Natural killer cell (primary cell): ENCODE measurements at regions not wholly inside any gene's neighbourhood (a gene's known extent, or its start where the extent isn't known, plus 50 kb on each side); places are given as distances from the start of the nearest gene placed in this dataset.

Source experiments
- ATAC-seq, 3 donors: fragments of 150-1000 bp in 2 of 3; fragments of 200-7000 bp in 1 of 3; cut with Tn5 transposase; 1 replicate in 1 of 3; 2 replicates in 2 of 3; pipeline ENCODE4 v1.10.0; 2021; ENCODE audit warnings: mild to moderate bottlenecking in 2 of 3, moderate library complexity in 2 of 3
- DNase-seq, 2 donors: peaks; one replicate each; pipeline versions ENCODE4 v3.0.0 to v3.0.0-alpha.2; 2013 to 2021; ENCODE audit warnings: mixed read lengths in 1 of 2
- H3K27ac ChIP-seq: one replicate; pipeline ENCODE4 v1.5.1; 2013; ENCODE audit warnings: mild to moderate bottlenecking, low read length
- H3K27me3 ChIP-seq: one replicate; pipeline ENCODE4 v1.6.1; 2013; ENCODE audit warnings: low read length; ENCODE audit not compliant: control insufficient read depth, insufficient read depth
- H3K36me3 ChIP-seq: one replicate; pipeline ENCODE4 v1.6.1; 2013; ENCODE audit warnings: low read length; ENCODE audit not compliant: control insufficient read depth, insufficient read depth
- H3K4me1 ChIP-seq: one replicate; pipeline ENCODE4 v1.6.1; 2013; ENCODE audit warnings: low read length; ENCODE audit not compliant: control insufficient read depth, insufficient read depth
- H3K4me3 ChIP-seq: one replicate; pipeline ENCODE4 v1.5.1; 2013; ENCODE audit warnings: low read length
- H3K9me3 ChIP-seq: one replicate; pipeline ENCODE4 v1.6.1; 2013; ENCODE audit warnings: low read length; ENCODE audit not compliant: control insufficient read depth, insufficient read depth
- H3K27ac Mint-ChIP-seq, 2 donors: one replicate each; pipeline ENCODE4 v1.8.0; 2022; ENCODE audit warnings: mild to moderate bottlenecking in 2 of 2, mixed read lengths in 2 of 2, moderate library complexity in 1 of 2
- H3K27me3 Mint-ChIP-seq, 2 donors: one replicate each; pipeline ENCODE4 v1.8.0; 2022; ENCODE audit warnings: low read depth in 2 of 2, mixed read lengths in 2 of 2
- H3K36me3 Mint-ChIP-seq: one replicate; pipeline ENCODE4 v1.8.0; 2022; ENCODE audit warnings: mixed read lengths
- H3K4me1 Mint-ChIP-seq, 2 donors: one replicate each; pipeline ENCODE4 v1.8.0; 2022; ENCODE audit warnings: mixed read lengths in 2 of 2
- H3K4me3 Mint-ChIP-seq: one replicate; pipeline ENCODE4 v1.8.0; 2022; ENCODE audit warnings: mild to moderate bottlenecking, moderate library complexity, mixed read lengths
- H3K9me3 Mint-ChIP-seq, 2 donors: one replicate each; pipeline ENCODE4 v1.8.0; 2022; ENCODE audit warnings: mixed read lengths in 2 of 2
- CTCF ChIP-seq: fragments of 200-600 bp; IDR thresholded peaks from one replicate; pipeline ENCODE4 v1.8.0; 2022; ENCODE audit warnings: antibody characterized with exemption
- WGBS: methylation state at CpG from one replicate; pipeline ENCODE4 v1.1.7; 2013; ENCODE audit warnings: missing lambda C conversion rate; ENCODE audit not compliant: insufficient coverage; 5-methylcytosine and 5-hydroxymethylcytosine counted together
- intact Hi-C: fragments of 100-400 bp; cut with micrococcal nuclease; formaldehyde crosslinking; loops from one replicate; pipeline ENCODE4 v1.14.2; 2022

- intact Hi-C loops = no loop called here
- H3K27me3 ChIP-seq = no peaks in the 10 kb centered on the region
- Mint-ChIP-seq H3K27ac (no peak overlapping the region), H3K4me1 (no peaks in the 10 kb centered on the region), H3K4me3 (no peak overlapping the region), H3K9me3 (peaks cover 0 to 3% of the 10 kb centered on the region in 2 donors), H3K36me3 (no peaks in the 10 kb centered on the region), H3K27me3 (peaks cover 3 to 12% of the 10 kb centered on the region in 2 donors)
- H3K4me3 ChIP-seq = no peak overlapping the region
- H3K36me3 ChIP-seq = no peaks in the 10 kb centered on the region
- no peak for ATAC-seq
- TF ChIP-seq CTCF = no peak
- no peak for DNase-seq
- 78% methylated on average over 2 of the region's 2 CpGs for WGBS
- no peak overlapping the region for H3K27ac ChIP-seq
- no peaks in the 10 kb centered on the region for H3K9me3 ChIP-seq
- H3K4me1 ChIP-seq = no peaks in the 10 kb centered on the region
These were observed 206.3 kb downstream of the IRX1 start for GRCh38 chr5:3801967-3802366.

- ATAC-seq (no peak), DNase-seq (no peak)
- H3K4me1 ChIP-seq = no peaks in the 10 kb centered on the region
- intact Hi-C loops = no loop called here
- H3K27ac ChIP-seq = no peak overlapping the region
- no peaks in the 10 kb centered on the region for H3K36me3 ChIP-seq
- no peak overlapping the region for H3K4me3 ChIP-seq
- H3K27me3 ChIP-seq = no peaks in the 10 kb centered on the region
- Mint-ChIP-seq H3K27me3 (peaks cover 3 to 29% of the 10 kb centered on the region in 2 donors), H3K4me3 (no peak overlapping the region), H3K36me3 (peaks cover 7% of the 10 kb centered on the region), H3K4me1 (no peaks in the 10 kb centered on the region), H3K27ac (no peak overlapping the region), H3K9me3 (peaks cover 7% of the 10 kb centered on the region in 2 donors)
- no peak for TF ChIP-seq CTCF
- no peaks in the 10 kb centered on the region for H3K9me3 ChIP-seq
- 78% methylated on average over 3 of the region's 4 CpGs for WGBS
These were observed 213.8 kb downstream of the IRX1 start for GRCh38 chr5:3809455-3809854.

GRCh38 chr5:3811116-3811515 is 215.5 kb downstream of the IRX1 start:
- Histone ChIP-seq H3K36me3 (no peaks in the 10 kb centered on the region), H3K4me3 (no peak overlapping the region), H3K27ac (no peak overlapping the region), H3K9me3 (no peaks in the 10 kb centered on the region), H3K27me3 (no peaks in the 10 kb centered on the region), H3K4me1 (no peaks in the 10 kb centered on the region)
- H3K36me3 Mint-ChIP-seq = peaks cover 7% of the 10 kb centered on the region
- no peak for DNase-seq
- no peak for ATAC-seq
- no peak overlapping the region for H3K4me3 Mint-ChIP-seq
- intact Hi-C loops = no loop called here
- H3K27ac Mint-ChIP-seq = no peak overlapping the region
- no peaks in the 10 kb centered on the region for H3K4me1 Mint-ChIP-seq
- peaks cover 3 to 29% of the 10 kb centered on the region in 2 donors for H3K27me3 Mint-ChIP-seq
- TF ChIP-seq CTCF = no peak
- peaks cover 7% of the 10 kb centered on the region in 2 donors for H3K9me3 Mint-ChIP-seq
- whole genome bisulfite sequencing = 100% methylated on average over 1 of the region's 1 CpG

DNA sequence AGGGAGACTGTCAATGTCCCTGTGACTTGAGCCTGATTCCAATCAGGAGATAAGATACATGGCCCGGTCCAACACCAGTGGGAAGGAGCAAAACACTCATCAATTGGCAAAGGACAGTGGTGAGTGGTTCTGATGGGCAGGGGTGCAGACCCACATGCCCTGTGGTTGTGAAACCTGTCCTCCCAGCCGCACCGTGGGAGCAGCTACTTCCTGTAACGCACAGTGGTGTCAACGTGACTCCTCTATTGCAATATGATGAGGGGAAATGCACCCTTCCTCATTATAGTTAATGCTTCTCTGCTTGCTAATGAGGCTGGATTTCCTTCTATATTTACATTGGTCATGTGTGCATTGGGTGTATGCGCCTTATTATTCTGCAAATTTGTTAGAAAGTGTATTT is 223.0 kb downstream of the IRX1 start:
- no peak overlapping the region for H3K27ac ChIP-seq
- TF ChIP-seq CTCF = no peak
- Mint-ChIP-seq H3K4me3 (no peak overlapping the region), H3K27ac (no peak overlapping the region), H3K9me3 (no peaks in the 10 kb centered on the region), H3K27me3 (no peaks in the 10 kb centered on the region), H3K36me3 (no peaks in the 10 kb centered on the region), H3K4me1 (peaks cover 14 to 16% of the 10 kb centered on the region in 2 donors)
- peak in 2 of 3 donors; percentile 58 to 85 for ATAC-seq
- H3K4me3 ChIP-seq = no peak overlapping the region
- WGBS = 26% methylated on average over 5 of the region's 6 CpGs
- intact Hi-C loops = no loop called here
- H3K9me3 ChIP-seq = no peaks in the 10 kb centered on the region
- no peaks in the 10 kb centered on the region for H3K4me1 ChIP-seq
- no peaks in the 10 kb centered on the region for H3K36me3 ChIP-seq
- DNase-seq = no peak
- H3K27me3 ChIP-seq = no peaks in the 10 kb centered on the region
